ENCODE measurements at regions not wholly inside any gene's neighbourhood (a gene's known extent, or its start where the extent isn't known, plus 50 kb on each side); places are given as distances from the start of the nearest gene placed in this dataset.

GRCh38 chr13:39886336-39886735 is 230.9 kb downstream of the COG6 start:
- no peak overlapping the region for H3K4me3 ChIP-seq (ENCODE audit: low read depth, low read length)
- no peak for TF ChIP-seq CTCF (IDR thresholded peaks at IDR 0.05; ENCODE audit: insufficient read depth, low read length, missing control alignments)
- POLR2A ChIA-PET = no interaction called here
- CTCF ChIA-PET = interaction anchor here (1.8 kb wide), 1 partner anchor 108 kb away, joined by 4 read pairs; no protein-coding TSS in a partner anchor
- no peak for DNase-seq (ENCODE audit: low read depth, low spot score)

GRCh38 chr13:39887387-39887786 is 231.9 kb downstream of the COG6 start:
- no peak for DNase-seq (ENCODE audit: low read depth, low spot score)
- ChIA-PET POLR2A (no interaction called here), CTCF (interaction anchor here (1.8 kb wide), 1 partner anchor 109 kb away, joined by 4 read pairs; no protein-coding TSS in a partner anchor)
- no peak overlapping the region for H3K4me3 ChIP-seq (ENCODE audit: low read depth, low read length)
- no peak for TF ChIP-seq CTCF (IDR thresholded peaks at IDR 0.05; ENCODE audit: insufficient read depth, low read length, missing control alignments)

GRCh38 chr13:39888865-39889810 is 233.7 kb downstream of the COG6 start:
- DNase-seq (ENCODE audit: low read depth, low spot score) = no peak
- no peak overlapping the region for H3K4me3 ChIP-seq (ENCODE audit: low read depth, low read length)
- ChIA-PET POLR2A (no interaction called here), CTCF (no interaction called here)
- TF ChIP-seq CTCF (IDR thresholded peaks at IDR 0.05; ENCODE audit: insufficient read depth, low read length, missing control alignments) = no peak

- ChIA-PET CTCF (no interaction called here), POLR2A (no interaction called here)
- DNase-seq (ENCODE audit: low read depth, low spot score) = no peak
- no peak overlapping the region for H3K4me3 ChIP-seq (ENCODE audit: low read depth, low read length)
- TF ChIP-seq CTCF (IDR thresholded peaks at IDR 0.05; ENCODE audit: insufficient read depth, low read length, missing control alignments) = no peak
Observed at GRCh38 chr13:39890537-39890936, 235.1 kb downstream of the COG6 start.

- H3K4me3 ChIP-seq (ENCODE audit: low read depth, low read length) = no peak overlapping the region
- no peak for TF ChIP-seq CTCF (IDR thresholded peaks at IDR 0.05; ENCODE audit: insufficient read depth, low read length, missing control alignments)
- ChIA-PET CTCF (interaction anchor here (0.6 to 1.1 kb wide), 3 partner anchors 19 to 29 kb away, joined by 3 read pairs; no protein-coding TSS in a partner anchor), POLR2A (interaction anchor here (0.9 kb wide), 1 partner anchor 11 kb away, joined by 3 read pairs; no protein-coding TSS in a partner anchor)
- DNase-seq (ENCODE audit: low read depth, low spot score) = no peak
Observed at GRCh38 chr13:39892721-39893685, 237.5 kb downstream of the COG6 start.
